ENCODE measurements at regions not wholly inside any gene's neighbourhood (a gene's known extent, or its start where the extent isn't known, plus 50 kb on each side); places are given as distances from the start of the nearest gene placed in this dataset.

DNA sequence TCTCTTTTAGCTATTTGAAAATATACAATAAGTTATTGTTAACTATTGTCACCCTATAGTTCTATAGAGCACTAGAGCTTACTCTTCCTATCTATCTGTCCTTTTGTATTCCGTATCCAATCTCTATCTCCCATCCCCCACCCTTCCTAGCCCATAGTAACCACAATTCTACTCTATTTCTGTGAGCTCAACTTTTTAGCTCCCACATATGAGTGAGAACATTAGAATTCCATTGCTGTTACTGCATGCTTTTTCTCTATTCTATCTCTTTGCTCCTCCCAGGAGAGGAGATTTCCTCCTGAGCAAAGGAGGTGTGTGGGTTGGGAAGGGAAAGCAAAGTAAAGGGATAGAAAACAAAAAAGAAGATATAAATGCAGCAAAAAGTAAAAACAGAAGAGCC lies 105.6 kb upstream of the SLC4A7 start:
- Histone ChIP-seq H4K20me1 (ENCODE audit: insufficient read depth) (no peaks in the 10 kb centered on the region), H3K9ac (ENCODE audit: low read length) (no peak overlapping the region), H3K79me2 (ENCODE audit: insufficient read depth, low read length) (no peaks in the 10 kb centered on the region), H3K4me2 (ENCODE audit: low read length) (no peak overlapping the region), H3K9me3 (ENCODE audit: control insufficient read depth in 1 of 2, insufficient read depth in 1 of 2, low read depth in 1 of 2, low read length in 2 of 2) (no peaks in the 10 kb centered on the region), H3K4me3 (replicated peaks in 1 of 2; ENCODE audit: low read depth in 1 of 2, low read length in 2 of 2) (no peak overlapping the region), H3K9me2 (ENCODE audit: insufficient read depth) (no peaks in the 10 kb centered on the region), H3K27ac (ENCODE audit: low read depth, low read length) (no peak overlapping the region), H2AFZ (ENCODE audit: low read depth, low read length, poor library complexity, severe bottlenecking) (no peak overlapping the region), H3K4me1 (ENCODE audit: control insufficient read depth in 1 of 2, insufficient read depth in 2 of 2, low read length in 2 of 2) (no peaks in the 10 kb centered on the region), H3K36me3 (ENCODE audit: control insufficient read depth in 1 of 2, insufficient read depth in 2 of 2, low read length in 2 of 2) (no peaks in the 10 kb centered on the region), H3K27me3 (ENCODE audit: insufficient read depth, low read length) (no peaks in the 10 kb centered on the region)
- no peak for ATAC-seq
- POLR2A ChIA-PET, result no interaction called here
- BruUV-seq (replicated peaks), result no TSS peak
- DNase-seq (ENCODE audit: low read depth, low spot score), result no peak
- RAD21 ChIA-PET (ENCODE audit: low non-redundant PET in 1 of 2, low total read pairs in 2 of 2, uncharacterized antibody in 2 of 2, unreplicated experiment in 2 of 2), result no interaction called here
- TF ChIP-seq ELF1 (IDR thresholded peaks at IDR 0.05; ENCODE audit: borderline replicate concordance, low read depth), result no peak
- TF ChIP-seq, protein P1, sequence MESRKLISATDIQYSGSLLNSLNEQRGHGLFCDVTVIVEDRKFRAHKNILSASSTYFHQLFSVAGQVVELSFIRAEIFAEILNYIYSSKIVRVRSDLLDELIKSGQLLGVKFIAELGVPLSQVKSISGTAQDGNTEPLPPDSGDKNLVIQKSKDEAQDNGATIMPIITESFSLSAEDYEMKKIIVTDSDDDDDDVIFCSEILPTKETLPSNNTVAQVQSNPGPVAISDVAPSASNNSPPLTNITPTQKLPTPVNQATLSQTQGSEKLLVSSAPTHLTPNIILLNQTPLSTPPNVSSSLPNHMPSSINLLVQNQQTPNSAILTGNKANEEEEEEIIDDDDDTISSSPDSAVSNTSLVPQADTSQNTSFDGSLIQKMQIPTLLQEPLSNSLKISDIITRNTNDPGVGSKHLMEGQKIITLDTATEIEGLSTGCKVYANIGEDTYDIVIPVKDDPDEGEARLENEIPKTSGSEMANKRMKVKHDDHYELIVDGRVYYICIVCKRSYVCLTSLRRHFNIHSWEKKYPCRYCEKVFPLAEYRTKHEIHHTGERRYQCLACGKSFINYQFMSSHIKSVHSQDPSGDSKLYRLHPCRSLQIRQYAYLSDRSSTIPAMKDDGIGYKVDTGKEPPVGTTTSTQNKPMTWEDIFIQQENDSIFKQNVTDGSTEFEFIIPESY (IDR thresholded peaks at IDR 0.05; ENCODE audit: extremely low read depth, insufficient replicate concordance, low read length), result no peak
- TF ChIP-seq EZH2 (IDR thresholded peaks at IDR 0.05), result no peak
- TF ChIP-seq SRF (IDR thresholded peaks at IDR 0.05; ENCODE audit: low read depth), result no peak
- intact Hi-C loops (cut with micrococcal nuclease), result no loop called here
- CTCF ChIA-PET, result no interaction called here

DNA sequence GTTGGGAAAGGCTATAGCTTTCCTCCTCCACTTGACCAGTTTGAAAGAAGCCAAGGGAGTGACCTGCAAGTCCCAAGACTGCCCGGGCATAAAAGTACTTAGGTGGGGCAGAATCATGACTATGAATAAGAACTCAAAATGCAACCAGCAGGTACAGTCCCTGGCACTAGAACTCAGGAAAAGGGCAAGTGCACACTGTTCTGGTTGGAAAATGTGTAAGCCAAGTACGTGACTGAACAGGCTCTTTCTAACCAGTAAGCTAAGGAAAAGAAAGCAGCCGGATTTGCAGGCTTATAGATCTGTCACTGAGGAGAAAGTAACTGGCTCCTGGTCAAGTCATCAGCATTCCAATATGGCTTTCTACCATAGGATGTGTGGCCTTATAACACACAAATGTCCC lies 101.2 kb upstream of the SLC4A7 start:
- Histone ChIP-seq H4K20me1 (ENCODE audit: insufficient read depth) (no peaks in the 10 kb centered on the region), H3K9ac (ENCODE audit: low read length) (no peak overlapping the region), H3K9me2 (ENCODE audit: insufficient read depth) (no peaks in the 10 kb centered on the region), H3K4me3 (replicated peaks in 1 of 2; ENCODE audit: low read depth in 1 of 2, low read length in 2 of 2) (no peak overlapping the region), H3K79me2 (ENCODE audit: insufficient read depth, low read length) (no peaks in the 10 kb centered on the region), H3K9me3 (ENCODE audit: control insufficient read depth in 1 of 2, insufficient read depth in 1 of 2, low read depth in 1 of 2, low read length in 2 of 2) (no peaks in the 10 kb centered on the region), H3K36me3 (ENCODE audit: control insufficient read depth in 1 of 2, insufficient read depth in 2 of 2, low read length in 2 of 2) (no peaks in the 10 kb centered on the region), H2AFZ (ENCODE audit: low read depth, low read length, poor library complexity, severe bottlenecking) (no peak overlapping the region), H3K4me1 (ENCODE audit: control insufficient read depth in 1 of 2, insufficient read depth in 2 of 2, low read length in 2 of 2) (no peaks in the 10 kb centered on the region), H3K27ac (ENCODE audit: low read depth, low read length) (no peak overlapping the region), H3K27me3 (ENCODE audit: insufficient read depth, low read length) (no peaks in the 10 kb centered on the region), H3K4me2 (ENCODE audit: low read length) (no peak overlapping the region)
- ATAC-seq (no peak), DNase-seq (ENCODE audit: low read depth, low spot score) (no peak)
- ChIA-PET POLR2A (no interaction called here), RAD21 (ENCODE audit: low non-redundant PET in 1 of 2, low total read pairs in 2 of 2, uncharacterized antibody in 2 of 2, unreplicated experiment in 2 of 2) (no interaction called here), CTCF (no interaction called here)
- intact Hi-C loops (cut with micrococcal nuclease), result no loop called here
- no TSS peak for BruUV-seq (replicated peaks)
- TF ChIP-seq EZH2phosphoT487 (IDR thresholded peaks at IDR 0.05; ENCODE audit: borderline replicate concordance) (no peak), FOSL1 (IDR thresholded peaks at IDR 0.05; ENCODE audit: low read depth) (no peak), EGR1 (IDR thresholded peaks at IDR 0.05; ENCODE audit: low read depth) (no peak), ZFX (IDR thresholded peaks at IDR 0.05) (no peak), YY1 (IDR thresholded peaks at IDR 0.05; ENCODE audit: extremely low read depth, insufficient replicate concordance, low read depth, low read length) (no peak), POLR2AphosphoS5 (IDR thresholded peaks at IDR 0.05; ENCODE audit: low read depth, low read length) (no peak), POLR2A (IDR thresholded peaks at IDR 0.05; ENCODE audit: borderline replicate concordance, extremely low read depth, insufficient read depth, insufficient read length) (no peak), JUND (IDR thresholded peaks at IDR 0.05) (no peak), CBX3 (IDR thresholded peaks at IDR 0.05; ENCODE audit: low read depth) (no peak), TCF7L2 (IDR thresholded peaks at IDR 0.05; ENCODE audit: borderline replicate concordance, extremely low read depth, insufficient read depth, insufficient read length) (no peak), ELF1 (IDR thresholded peaks at IDR 0.05; ENCODE audit: borderline replicate concordance, low read depth) (no peak), SP1 (IDR thresholded peaks at IDR 0.05; ENCODE audit: low read depth) (no peak), SIN3A (IDR thresholded peaks at IDR 0.05; ENCODE audit: low read depth) (no peak), EZH2 (IDR thresholded peaks at IDR 0.05) (no peak)
- TF ChIP-seq, protein P2, sequence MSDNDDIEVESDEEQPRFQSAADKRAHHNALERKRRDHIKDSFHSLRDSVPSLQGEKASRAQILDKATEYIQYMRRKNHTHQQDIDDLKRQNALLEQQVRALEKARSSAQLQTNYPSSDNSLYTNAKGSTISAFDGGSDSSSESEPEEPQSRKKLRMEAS (IDR thresholded peaks at IDR 0.05), result no peak
- TF ChIP-seq, protein P3, sequence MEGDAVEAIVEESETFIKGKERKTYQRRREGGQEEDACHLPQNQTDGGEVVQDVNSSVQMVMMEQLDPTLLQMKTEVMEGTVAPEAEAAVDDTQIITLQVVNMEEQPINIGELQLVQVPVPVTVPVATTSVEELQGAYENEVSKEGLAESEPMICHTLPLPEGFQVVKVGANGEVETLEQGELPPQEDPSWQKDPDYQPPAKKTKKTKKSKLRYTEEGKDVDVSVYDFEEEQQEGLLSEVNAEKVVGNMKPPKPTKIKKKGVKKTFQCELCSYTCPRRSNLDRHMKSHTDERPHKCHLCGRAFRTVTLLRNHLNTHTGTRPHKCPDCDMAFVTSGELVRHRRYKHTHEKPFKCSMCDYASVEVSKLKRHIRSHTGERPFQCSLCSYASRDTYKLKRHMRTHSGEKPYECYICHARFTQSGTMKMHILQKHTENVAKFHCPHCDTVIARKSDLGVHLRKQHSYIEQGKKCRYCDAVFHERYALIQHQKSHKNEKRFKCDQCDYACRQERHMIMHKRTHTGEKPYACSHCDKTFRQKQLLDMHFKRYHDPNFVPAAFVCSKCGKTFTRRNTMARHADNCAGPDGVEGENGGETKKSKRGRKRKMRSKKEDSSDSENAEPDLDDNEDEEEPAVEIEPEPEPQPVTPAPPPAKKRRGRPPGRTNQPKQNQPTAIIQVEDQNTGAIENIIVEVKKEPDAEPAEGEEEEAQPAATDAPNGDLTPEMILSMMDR (IDR thresholded peaks at IDR 0.05 in 2 of 3, conservative IDR thresholded peaks at IDR 0.05 in 1 of 3; ENCODE audit: borderline replicate concordance in 1 of 3, insufficient read depth in 1 of 3, low read depth in 2 of 3, low read length in 2 of 3), result no peak
